Astrocyte (in vitro differentiated cells and primary cell): ENCODE measurements at regions not wholly inside any gene's neighbourhood (a gene's known extent, or its start where the extent isn't known, plus 50 kb on each side); places are given as distances from the start of the nearest gene placed in this dataset.

Source experiments
- EZH2 ChIP-seq: IDR thresholded peaks from 2 replicates; pipeline ENCODE4 v1.6.1; 2012; ENCODE audit warnings: mild to moderate bottlenecking, low read length, inconsistent platforms; ENCODE audit not compliant: insufficient read depth
- TF ChIP-seq, protein P1 (sequence below): IDR thresholded peaks from 2 replicates; pipeline ENCODE4 v1.5.1; 2011; ENCODE audit warnings: low read depth, mild to moderate bottlenecking, inconsistent platforms, low read length, moderate library complexity; ENCODE audit not compliant: insufficient read depth

DNA sequence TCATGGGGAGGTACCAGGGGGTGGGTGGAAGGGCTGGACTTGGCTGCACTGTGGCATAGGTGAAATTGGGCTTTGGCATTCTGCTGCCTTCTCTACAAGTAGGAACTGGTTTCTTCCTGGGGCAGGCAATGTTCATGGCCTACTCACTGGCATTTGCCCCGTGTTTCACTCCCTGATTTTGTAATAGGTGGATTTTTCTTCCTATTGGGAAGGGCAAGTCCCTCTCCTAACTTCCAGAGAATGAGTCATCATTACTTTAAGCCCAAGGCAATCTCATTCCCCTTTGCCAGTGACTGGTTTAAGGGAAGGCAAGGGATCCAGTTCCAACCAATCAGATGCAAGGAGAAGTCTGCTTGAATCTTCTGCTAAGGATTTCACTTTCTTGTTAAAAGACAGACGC, 67.9 kb upstream of the ANKRD55 start:
- TF ChIP-seq, protein P1, sequence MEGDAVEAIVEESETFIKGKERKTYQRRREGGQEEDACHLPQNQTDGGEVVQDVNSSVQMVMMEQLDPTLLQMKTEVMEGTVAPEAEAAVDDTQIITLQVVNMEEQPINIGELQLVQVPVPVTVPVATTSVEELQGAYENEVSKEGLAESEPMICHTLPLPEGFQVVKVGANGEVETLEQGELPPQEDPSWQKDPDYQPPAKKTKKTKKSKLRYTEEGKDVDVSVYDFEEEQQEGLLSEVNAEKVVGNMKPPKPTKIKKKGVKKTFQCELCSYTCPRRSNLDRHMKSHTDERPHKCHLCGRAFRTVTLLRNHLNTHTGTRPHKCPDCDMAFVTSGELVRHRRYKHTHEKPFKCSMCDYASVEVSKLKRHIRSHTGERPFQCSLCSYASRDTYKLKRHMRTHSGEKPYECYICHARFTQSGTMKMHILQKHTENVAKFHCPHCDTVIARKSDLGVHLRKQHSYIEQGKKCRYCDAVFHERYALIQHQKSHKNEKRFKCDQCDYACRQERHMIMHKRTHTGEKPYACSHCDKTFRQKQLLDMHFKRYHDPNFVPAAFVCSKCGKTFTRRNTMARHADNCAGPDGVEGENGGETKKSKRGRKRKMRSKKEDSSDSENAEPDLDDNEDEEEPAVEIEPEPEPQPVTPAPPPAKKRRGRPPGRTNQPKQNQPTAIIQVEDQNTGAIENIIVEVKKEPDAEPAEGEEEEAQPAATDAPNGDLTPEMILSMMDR = no peak
- TF ChIP-seq EZH2 = no peak
